GM12873 (cell line): ENCODE measurements at regions not wholly inside any gene's neighbourhood (a gene's known extent, or its start where the extent isn't known, plus 50 kb on each side); places are given as distances from the start of the nearest gene placed in this dataset.

Source experiments
- CTCF ChIP-seq: IDR thresholded peaks from 2 replicates; pipeline ENCODE4 v1.5.1; 2012; ENCODE audit warnings: low read depth, mild to moderate bottlenecking, moderate library complexity, low read length, control low read depth; ENCODE audit not compliant: insufficient read depth; ENCODE audit errors: missing control alignments

GRCh38 chr1:109850827-109851226 is 59.8 kb upstream of the CSF1 start:
- TF ChIP-seq CTCF = no peak

- no peak for TF ChIP-seq CTCF
Measured at GRCh38 chr1:109850194-109850593, 60.5 kb upstream of the CSF1 start.

GRCh38 chr1:109849655-109850054 is 61.0 kb upstream of the CSF1 start:
- TF ChIP-seq CTCF = no peak

GRCh38 chr1:109847251-109847650 is 63.4 kb upstream of the CSF1 start:
- no peak for TF ChIP-seq CTCF

GRCh38 chr1:109846846-109847245 is 63.8 kb upstream of the CSF1 start:
- TF ChIP-seq CTCF = no peak

- no peak for TF ChIP-seq CTCF
Measured at GRCh38 chr1:109846162-109846561, 64.5 kb upstream of the CSF1 start.

GRCh38 chr1:109845658-109846057 is 65.0 kb upstream of the CSF1 start:
- TF ChIP-seq CTCF = no peak
